IPS DF 6.9 (cell line): ENCODE measurements at regions not wholly inside any gene's neighbourhood (a gene's known extent, or its start where the extent isn't known, plus 50 kb on each side); places are given as distances from the start of the nearest gene placed in this dataset.
"Not testable (repeated sequence)": the region's sequence is repeated elsewhere in the genome, so short reads cannot be mapped to it uniquely, and the experiment has no call there.

Experiments used
- DNase-seq: peaks from one replicate; pipeline ENCODE4 v3.0.0-alpha.2; 2013; ENCODE audit warnings: low read depth, low spot score
- H3K27ac ChIP-seq: one replicate; pipeline ENCODE4 v1.5.1; 2013; ENCODE audit warnings: low read length, control low read depth
- H3K27me3 ChIP-seq: 2 replicates; pipeline ENCODE4 v1.6.1; 2013; ENCODE audit warnings: mild to moderate bottlenecking, low read length; ENCODE audit not compliant: control insufficient read depth, insufficient read depth
- H3K36me3 ChIP-seq: 2 replicates; pipeline ENCODE4 v1.6.1; 2013; ENCODE audit warnings: low read length; ENCODE audit not compliant: control insufficient read depth, insufficient read depth
- H3K4me1 ChIP-seq: 2 replicates; pipeline ENCODE4 v1.6.1; 2013; ENCODE audit warnings: low read length; ENCODE audit not compliant: control insufficient read depth, insufficient read depth
- H3K4me3 ChIP-seq: 2 replicates; pipeline ENCODE4 v1.5.1; 2013; ENCODE audit warnings: mild to moderate bottlenecking, low read length
- H3K9me3 ChIP-seq: 2 replicates; pipeline ENCODE4 v1.6.1; 2013; ENCODE audit warnings: low read length, inconsistent platforms; ENCODE audit not compliant: control insufficient read depth, insufficient read depth
- WGBS: extraction: QIAGEN DNeasy Blood & Tissue Kit; methylation state at CpG from one replicate; pipeline ENCODE4 v1.1.7; 2013; ENCODE audit warnings: mixed read lengths, missing lambda C conversion rate; ENCODE audit not compliant: insufficient read length, insufficient coverage; 5-methylcytosine and 5-hydroxymethylcytosine counted together

DNA sequence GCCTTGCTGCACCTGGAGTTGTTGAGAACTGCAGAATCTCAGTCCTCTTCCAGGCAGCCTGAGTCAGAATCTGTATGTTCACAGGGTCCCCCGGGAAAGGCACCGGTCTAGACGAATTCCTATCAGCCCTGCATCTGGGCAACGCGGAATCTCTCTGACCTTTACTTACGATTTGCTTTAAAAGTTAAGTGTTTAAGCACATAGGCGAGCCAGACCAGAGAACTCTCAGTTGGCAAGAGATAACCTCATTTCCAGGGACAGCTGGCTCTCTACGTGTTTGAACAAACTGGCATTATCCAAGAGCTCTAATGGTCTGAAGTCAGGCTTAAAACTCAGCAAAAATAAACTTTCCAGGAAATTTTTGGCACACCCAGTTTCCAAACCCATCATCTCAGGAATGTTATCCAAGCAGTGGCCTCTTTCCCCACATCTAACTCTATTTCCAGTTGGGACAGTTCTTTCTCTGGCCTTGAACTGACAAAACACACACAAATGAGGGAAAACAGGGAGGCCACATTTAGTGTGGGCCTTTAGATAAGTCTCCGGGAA is 53.4 kb downstream of the HES1 start:
- H3K27me3 ChIP-seq, result no peaks in the 10 kb centered on the region
- no peak for DNase-seq
- no peak overlapping the region for H3K27ac ChIP-seq
- H3K4me1 ChIP-seq, result no peaks in the 10 kb centered on the region
- H3K4me3 ChIP-seq, result no peak overlapping the region
- no CpG with 5 or more reads among the region's 9 CpGs for WGBS
- no peaks in the 10 kb centered on the region for H3K36me3 ChIP-seq
- no peaks in the 10 kb centered on the region for H3K9me3 ChIP-seq

DNA sequence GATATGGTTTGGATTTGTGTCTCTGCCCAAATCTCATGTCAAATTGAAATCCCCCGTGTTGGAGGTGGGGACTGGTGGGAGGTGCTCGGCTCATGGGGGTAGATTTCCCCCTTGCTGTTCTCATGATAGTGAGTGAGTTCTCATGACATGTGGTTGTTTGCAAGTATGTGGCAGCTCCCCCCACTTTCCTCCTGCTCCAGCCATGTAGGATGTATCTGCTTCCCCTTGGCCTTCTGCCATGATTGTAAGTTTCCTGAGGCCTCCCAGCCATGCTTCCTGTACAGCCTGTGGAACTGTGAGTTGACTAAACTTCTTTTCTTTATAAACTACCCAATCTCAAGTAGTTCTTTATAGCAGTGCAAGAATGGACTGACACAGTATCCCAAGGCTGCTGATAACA is 55.9 kb downstream of the HES1 start:
- not testable (repeated sequence) for H3K4me1 ChIP-seq, H3K4me3 ChIP-seq, H3K9me3 ChIP-seq, H3K27ac ChIP-seq, DNase-seq, H3K27me3 ChIP-seq, H3K36me3 ChIP-seq
- no CpG with 5 or more reads among the region's 2 CpGs for WGBS

- Histone ChIP-seq H3K36me3 (no peaks in the 10 kb centered on the region), H3K9me3 (no peaks in the 10 kb centered on the region), H3K4me1 (no peaks in the 10 kb centered on the region), H3K27ac (no peak overlapping the region), H3K27me3 (no peaks in the 10 kb centered on the region), H3K4me3 (no peak overlapping the region)
- DNase-seq, result no peak
- no CpG with 5 or more reads among the region's 9 CpGs for WGBS
Observed at GRCh38 chr3:194194051-194194756, 58.3 kb downstream of the HES1 start.

- no CpG with 5 or more reads among the region's 1 CpG for WGBS
- Histone ChIP-seq H3K27ac (no peak overlapping the region), H3K27me3 (no peaks in the 10 kb centered on the region), H3K9me3 (no peaks in the 10 kb centered on the region), H3K4me1 (no peaks in the 10 kb centered on the region), H3K4me3 (no peak overlapping the region), H3K36me3 (no peaks in the 10 kb centered on the region)
- DNase-seq, result no peak
Observed at GRCh38 chr3:194194757-194195085, 58.8 kb downstream of the HES1 start.

GRCh38 chr3:194195611-194196010 is 59.7 kb downstream of the HES1 start:
- no peak for DNase-seq
- H3K4me1 ChIP-seq, result no peaks in the 10 kb centered on the region
- no CpG with 5 or more reads among the region's 3 CpGs for WGBS

DNA sequence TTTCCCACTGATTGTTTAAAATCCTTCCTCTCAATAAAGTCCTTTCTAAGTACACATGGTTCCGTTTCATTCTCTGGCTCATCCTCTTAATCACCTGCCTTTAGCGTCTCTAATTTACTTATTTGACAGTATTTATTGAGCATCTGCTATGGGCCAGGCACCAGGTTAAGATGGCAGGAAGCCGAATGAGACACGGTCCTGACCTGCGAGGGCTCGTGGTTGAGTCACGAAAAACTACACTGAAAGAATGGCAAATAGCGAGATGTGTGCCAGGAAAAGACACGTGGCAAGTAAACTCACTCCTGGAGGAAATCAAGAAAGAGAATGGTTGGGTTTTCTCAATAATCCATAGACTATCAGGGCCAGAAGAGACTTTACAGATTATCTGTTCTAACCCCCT is 60.9 kb downstream of the HES1 start:
- WGBS, result no CpG with 5 or more reads among the region's 9 CpGs
- Histone ChIP-seq H3K4me3 (no peak overlapping the region), H3K36me3 (no peaks in the 10 kb centered on the region), H3K9me3 (no peaks in the 10 kb centered on the region), H3K4me1 (no peaks in the 10 kb centered on the region), H3K27me3 (no peaks in the 10 kb centered on the region), H3K27ac (no peak overlapping the region)
- DNase-seq, result no peak

More at GRCh38 chr3:194195611-194196010, 59.7 kb downstream of the HES1 start:
- Histone ChIP-seq H3K27me3 (no peaks in the 10 kb centered on the region), H3K36me3 (no peaks in the 10 kb centered on the region), H3K9me3 (no peaks in the 10 kb centered on the region), H3K4me3 (no peak overlapping the region), H3K27ac (no peak overlapping the region)

DNA sequence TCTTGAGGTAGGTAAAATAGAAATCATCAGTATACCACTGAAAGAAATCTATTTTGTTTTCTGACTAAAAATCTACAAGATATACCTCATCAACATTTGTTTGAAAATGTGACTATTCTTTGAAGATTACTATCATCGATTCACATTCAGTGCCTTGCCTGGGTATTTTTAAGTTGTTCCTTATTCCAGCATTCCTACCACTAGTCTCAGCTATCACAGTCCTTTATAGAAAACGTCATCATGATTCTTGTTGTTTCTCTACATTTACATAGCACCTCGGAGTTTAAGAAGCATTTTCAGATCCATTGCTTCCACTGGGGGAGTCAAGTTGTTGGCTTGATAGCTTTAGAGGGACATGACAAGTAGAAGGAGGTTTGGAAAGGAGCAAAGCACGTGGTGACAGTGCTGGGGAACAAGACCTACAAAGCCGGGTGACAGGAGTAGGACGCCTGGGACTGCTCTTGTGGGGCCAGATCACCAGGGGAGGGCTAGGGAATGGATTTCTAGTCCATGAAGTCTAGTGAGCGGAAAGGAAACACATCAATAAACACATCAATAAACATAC is 61.5 kb downstream of the HES1 start:
- Histone ChIP-seq H3K9me3 (no peaks in the 10 kb centered on the region), H3K36me3 (no peaks in the 10 kb centered on the region), H3K27me3 (no peaks in the 10 kb centered on the region), H3K4me1 (no peaks in the 10 kb centered on the region), H3K4me3 (no peak overlapping the region), H3K27ac (no peak overlapping the region)
- WGBS, result no CpG with 5 or more reads among the region's 7 CpGs
- DNase-seq, result no peak

DNA sequence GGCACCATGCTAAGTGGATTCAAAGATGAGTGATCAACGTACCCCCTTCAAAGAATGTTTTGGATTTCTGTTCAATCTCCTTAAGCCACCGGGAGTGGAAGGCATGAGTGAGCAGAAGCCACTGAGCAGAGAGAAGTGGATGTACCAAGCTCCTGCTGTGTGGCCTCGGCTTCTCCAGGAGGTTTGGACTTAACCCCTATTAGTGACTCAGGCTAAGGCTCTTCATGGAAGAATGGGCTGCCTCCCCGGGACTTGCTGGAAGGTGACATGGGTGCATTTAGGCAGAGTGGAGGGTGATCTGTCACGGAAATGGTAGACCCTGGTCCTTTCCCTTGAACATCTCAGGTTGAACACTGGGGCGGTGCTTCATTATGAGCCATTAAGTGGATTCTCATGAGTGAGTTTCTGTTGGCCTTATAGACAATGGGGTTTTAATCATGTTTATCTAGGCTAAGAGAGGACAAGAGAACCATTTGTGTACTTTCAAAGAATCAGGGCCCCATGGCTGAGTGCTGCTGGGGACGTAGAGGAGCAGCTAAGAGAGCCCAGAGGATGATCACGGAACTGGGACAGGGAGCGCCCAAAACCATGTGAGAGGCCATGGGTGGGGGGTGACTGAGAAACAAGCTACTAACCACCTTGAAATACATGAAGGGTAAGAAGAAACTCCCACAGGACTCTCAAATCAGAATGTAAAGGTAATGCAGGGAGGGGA is 62.2 kb downstream of the HES1 start:
- Histone ChIP-seq H3K9me3 (no peaks in the 10 kb centered on the region), H3K36me3 (no peaks in the 10 kb centered on the region), H3K27ac (no peak overlapping the region), H3K27me3 (no peaks in the 10 kb centered on the region), H3K4me3 (no peak overlapping the region), H3K4me1 (no peaks in the 10 kb centered on the region)
- WGBS, result no CpG with 5 or more reads among the region's 9 CpGs
- DNase-seq, result no peak

- no peaks in the 10 kb centered on the region for H3K9me3 ChIP-seq
- no peak for DNase-seq
- H3K27ac ChIP-seq, result no peak overlapping the region
- no CpG with 5 or more reads among the region's 3 CpGs for WGBS
- H3K4me3 ChIP-seq, result no peak overlapping the region
- no peaks in the 10 kb centered on the region for H3K27me3 ChIP-seq
- H3K36me3 ChIP-seq, result no peaks in the 10 kb centered on the region
- H3K4me1 ChIP-seq, result 0 out of 2 replicates have a peak, but pooled peaks cover 1% of the 10 kb centered on the region
Observed at GRCh38 chr3:194198938-194199337, 63.0 kb downstream of the HES1 start.

DNA sequence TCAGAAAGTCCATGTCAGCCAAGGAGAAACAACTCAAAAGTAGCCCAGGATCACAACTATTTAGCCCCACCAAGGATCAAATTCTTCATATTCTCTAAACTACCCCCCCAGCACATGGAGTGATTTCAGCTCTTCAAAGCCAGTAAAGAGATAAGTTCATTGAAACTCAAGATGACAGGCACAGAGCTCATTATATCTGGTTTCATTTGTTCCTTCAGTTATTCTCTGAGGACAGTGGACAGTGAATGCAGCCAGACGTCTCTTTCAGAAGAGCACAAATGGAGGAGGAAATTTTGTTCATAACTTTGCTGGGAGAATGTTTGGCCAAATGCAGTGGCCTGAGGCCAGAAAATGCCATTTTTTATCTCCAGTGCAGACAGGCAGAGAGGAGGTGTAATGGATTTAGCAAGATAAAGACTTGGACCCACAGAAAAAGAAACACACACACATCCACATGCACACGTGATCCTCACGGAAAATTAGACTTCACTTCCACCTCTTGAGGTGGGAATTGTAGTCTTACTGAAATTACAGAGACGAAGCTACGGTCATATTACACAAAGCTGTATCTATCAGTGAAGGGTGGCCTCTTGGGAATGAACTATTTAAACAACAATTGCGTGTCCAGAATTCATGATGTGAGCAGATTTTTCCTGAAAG is 64.6 kb downstream of the HES1 start:
- Histone ChIP-seq H3K4me1 (peaks cover 3% of the 10 kb centered on the region), H3K36me3 (no peaks in the 10 kb centered on the region), H3K9me3 (no peaks in the 10 kb centered on the region), H3K4me3 (no peak overlapping the region), H3K27me3 (no peaks in the 10 kb centered on the region), H3K27ac (no peak overlapping the region)
- DNase-seq, result no peak
- WGBS, result no CpG with 5 or more reads among the region's 6 CpGs
